K562 (cell line): ENCODE measurements at regions not wholly inside any gene's neighbourhood (a gene's known extent, or its start where the extent isn't known, plus 50 kb on each side); places are given as distances from the start of the nearest gene placed in this dataset.

Experiments
- ATAC-seq: fragments of 200-7000 bp; cut with Tn5 transposase; 3 replicates; pipeline ENCODE4 v1.9.1; 2020; ENCODE audit warnings: moderate library complexity
- BruUV-seq: library from RNA; stranded (reverse); fragments of 400-500 nt; replicated peaks from 2 replicates; lab custom pipeline; 2021; lab: Mats Ljungman, UMichigan
- CTCF ChIA-PET: fragments of 300-600 bp; formaldehyde crosslinking; extraction: SDS; loops from one replicate; lab custom pipeline; 2021; ENCODE audit warnings: low intra/inter-chr PET ratio; lab: Yijun Ruan, JAX
- POLR2A ChIA-PET: fragments of 300-600, 350-650 bp; sonication (Branson Sonifier 250); formaldehyde crosslinking; extraction: SDS; loops from one replicate; lab custom pipeline; 2021; ENCODE audit warnings: antibody characterized with exemption, inconsistent platforms; lab: Yijun Ruan, JAX
- DNase-seq, 4 experiments: peaks; one replicate each; pipeline versions ENCODE4 v3.0.0 to v3.0.0-alpha.2; 2011 to 2018; ENCODE audit warnings: low spot score in 3 of 4, mixed read lengths in 3 of 4; ENCODE audit errors: extremely low read depth in 1 of 4
- FAIRE-seq: peaks from 2 replicates; lab custom pipeline; 2011; peaks lifted over from hg19 to GRCh38; lab: Jason Lieb, UNC
- H2AFZ ChIP-seq: 2 replicates; pipeline ENCODE4 v1.6.0; 2011; ENCODE audit warnings: low read depth, low read length, control low read depth, inconsistent platforms
- H3K27ac ChIP-seq: fragments of 200-600 bp; 3 replicates; pipeline ENCODE4 v1.8.0; 2011; ENCODE audit warnings: low read depth, mild to moderate bottlenecking, control low read depth, inconsistent platforms, low read length, moderate library complexity, mixed read lengths; ENCODE audit errors: extremely low read depth
- H3K27me3 ChIP-seq, 2 experiments: fragments of 300-600 bp in 1 of 2; 2 replicates in 1 of 2; 3 replicates in 1 of 2; pipeline versions ENCODE4 v1.6.0 to v1.8.0; 2011; ENCODE audit warnings: inconsistent platforms in 2 of 2, low read length in 2 of 2, mild to moderate bottlenecking in 1 of 2, mixed read lengths in 1 of 2, moderate library complexity in 1 of 2; ENCODE audit not compliant: control insufficient read depth in 2 of 2, insufficient read depth in 2 of 2
- H3K36me3 ChIP-seq: fragments of 300-600 bp; 3 replicates; pipeline ENCODE4 v1.8.0; 2011; ENCODE audit warnings: mild to moderate bottlenecking, low read length, inconsistent platforms; ENCODE audit not compliant: control insufficient read depth, insufficient read depth
- H3K4me1 ChIP-seq, 2 experiments: fragments of 200-600 bp in 1 of 2; replicated peaks in 1 of 2; 2 replicates in 1 of 2; 3 replicates in 1 of 2; pipeline versions ENCODE4 v1.5.1 to v1.8.0; 2011; ENCODE audit warnings: inconsistent platforms in 2 of 2, low read length in 2 of 2, mild to moderate bottlenecking in 1 of 2, mixed read lengths in 1 of 2, moderate library complexity in 1 of 2; ENCODE audit not compliant: control insufficient read depth in 2 of 2, insufficient read depth in 2 of 2
- H3K4me2 ChIP-seq: 2 replicates; pipeline ENCODE4 v1.6.1; 2011; ENCODE audit warnings: low read length, control low read depth, inconsistent platforms, mixed read lengths; ENCODE audit not compliant: insufficient read depth
- H3K4me3 ChIP-seq: fragments of 200-600 bp; sonication (generic), shearing (Covaris generic); 2 replicates; pipeline ENCODE4 v1.5.1; 2016; ENCODE audit warnings: control low read depth, inconsistent platforms
- H3K79me2 ChIP-seq: fragments of 200-600 bp; 3 replicates; pipeline ENCODE4 v1.8.0; 2011; ENCODE audit warnings: low read length, inconsistent platforms; ENCODE audit not compliant: control insufficient read depth, insufficient read depth
- H3K9ac ChIP-seq, 2 experiments: 2 replicates each; pipeline versions ENCODE4 v1.6.0 to v1.6.1; 2011; ENCODE audit warnings: low read depth in 2 of 2, low read length in 2 of 2, control low read depth in 1 of 2, inconsistent platforms in 1 of 2, mild to moderate bottlenecking in 1 of 2, mixed read lengths in 1 of 2; ENCODE audit not compliant: insufficient read depth in 1 of 2
- H3K9me1 ChIP-seq: one replicate; pipeline ENCODE4 v1.6.0; 2011; ENCODE audit warnings: inconsistent platforms, mild to moderate bottlenecking, low read length, moderate library complexity; ENCODE audit not compliant: control insufficient read depth, insufficient read depth
- H3K9me3 ChIP-seq: replicated peaks from 2 replicates; pipeline ENCODE4 v1.5.1; 2011; ENCODE audit warnings: low read depth, low read length, inconsistent platforms; ENCODE audit not compliant: control insufficient read depth, insufficient read depth
- H4K20me1 ChIP-seq: replicated peaks from 2 replicates; pipeline ENCODE4 v1.6.1; 2011; ENCODE audit warnings: low read length, inconsistent platforms, mixed read lengths; ENCODE audit not compliant: control insufficient read depth, insufficient read depth
- BRD4 ChIP-seq: fragments of 200-600 bp; sonication (generic); IDR thresholded peaks from 2 replicates; pipeline ENCODE4 v1.6.1; 2017; ENCODE audit warnings: inconsistent platforms
- CSDE1 ChIP-seq, 2 experiments: fragments of 450-650 bp; IDR thresholded peaks; 2 replicates each; pipeline ENCODE4 v1.6.1; 2016; ENCODE audit warnings: mild to moderate bottlenecking in 1 of 2
- ESRRA ChIP-seq: fragments of 450-650 bp; IDR thresholded peaks from 2 replicates; pipeline ENCODE4 v1.6.1; 2014; ENCODE audit warnings: low read depth, mild to moderate bottlenecking, moderate library complexity, borderline replicate concordance
- ILF3 ChIP-seq: fragments of 450-650 bp; IDR thresholded peaks from 2 replicates; pipeline ENCODE4 v1.6.1; 2018; ENCODE audit warnings: antibody characterized with exemption, mild to moderate bottlenecking, moderate library complexity, borderline replicate concordance
- PHF21A ChIP-seq: fragments of 450-650 bp; IDR thresholded peaks from 2 replicates; pipeline ENCODE4 v1.6.1; 2017; ENCODE audit warnings: low read depth, borderline replicate concordance
- WGBS: fragments of 100-300 bp; shearing (Covaris generic); methylation state at CpG from one replicate; pipeline ENCODE4 v1.1.6; 2016; ENCODE audit warnings: low coverage, mixed read lengths; ENCODE audit not compliant: insufficient coverage; ENCODE audit errors: missing lambda C conversion rate; 5-methylcytosine and 5-hydroxymethylcytosine counted together
- in situ Hi-C: fragments of 300-500 bp; cut with MboI; formaldehyde crosslinking; loops from 4 replicates; pipeline ENCODE4 v1.15.0; 2018; ENCODE audit warnings: inconsistent platforms, mixed read lengths
- intact Hi-C: fragments of 100-400 bp; cut with micrococcal nuclease; formaldehyde crosslinking; loops from 2 replicates; pipeline ENCODE4 v1.14.2; 2022
- TF ChIP-seq, protein P1 (sequence below): fragments of 250-450 bp; sonication (Bioruptor Pico); IDR thresholded peaks from 2 replicates; pipeline ENCODE4 v1.8.0; 2022; ENCODE audit warnings: moderate library complexity, mild to moderate bottlenecking, inconsistent platforms
- TF ChIP-seq, protein P2 (sequence below): fragments of 450-650 bp; formaldehyde crosslinking; IDR thresholded peaks from 2 replicates; pipeline ENCODE4 v1.4.0; 2022; ENCODE audit warnings: missing genetic modification characterization

DNA sequence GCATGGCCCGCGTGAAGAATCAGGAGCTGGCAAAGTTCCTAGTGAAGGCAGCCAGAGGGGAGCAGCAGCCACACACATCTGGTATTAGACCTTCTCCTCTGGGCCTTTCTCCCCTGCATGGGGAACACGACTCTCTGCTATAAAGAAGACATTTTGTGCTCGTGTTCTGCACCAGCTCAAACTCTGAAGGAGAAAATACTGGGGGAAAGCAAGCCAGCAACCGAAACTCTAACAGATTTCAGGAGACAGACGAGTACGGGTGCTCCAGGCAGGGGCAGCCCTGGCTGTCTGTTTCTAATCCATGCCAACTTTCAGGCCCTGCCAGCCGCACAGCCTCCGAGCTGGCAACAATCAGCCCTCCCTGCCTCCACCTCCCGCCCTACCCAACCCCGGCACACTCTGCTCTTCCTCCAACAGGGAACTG lies 296.3 kb downstream of the BRD1 start:
- CTCF ChIA-PET = no interaction called here
- H3K4me1 ChIP-seq = peaks cover 0 to 8% of the 10 kb centered on the region in 2 experiments; a peak in 3 of 5 replicates

More for the DNA sequence above, 296.3 kb downstream of the BRD1 start:
- ATAC-seq = no peak
- intact Hi-C loops = no loop called here
- WGBS = 95% methylated on average over 3 of the region's 11 CpGs
- Histone ChIP-seq H2AFZ (no peak overlapping the region), H3K36me3 (peaks cover 13% of the 10 kb centered on the region; the same call in 2 of the 3 replicates), H3K9me3 (no peaks in the 10 kb centered on the region)
- in situ Hi-C loops = no loop called here
- TF ChIP-seq, protein P1, sequence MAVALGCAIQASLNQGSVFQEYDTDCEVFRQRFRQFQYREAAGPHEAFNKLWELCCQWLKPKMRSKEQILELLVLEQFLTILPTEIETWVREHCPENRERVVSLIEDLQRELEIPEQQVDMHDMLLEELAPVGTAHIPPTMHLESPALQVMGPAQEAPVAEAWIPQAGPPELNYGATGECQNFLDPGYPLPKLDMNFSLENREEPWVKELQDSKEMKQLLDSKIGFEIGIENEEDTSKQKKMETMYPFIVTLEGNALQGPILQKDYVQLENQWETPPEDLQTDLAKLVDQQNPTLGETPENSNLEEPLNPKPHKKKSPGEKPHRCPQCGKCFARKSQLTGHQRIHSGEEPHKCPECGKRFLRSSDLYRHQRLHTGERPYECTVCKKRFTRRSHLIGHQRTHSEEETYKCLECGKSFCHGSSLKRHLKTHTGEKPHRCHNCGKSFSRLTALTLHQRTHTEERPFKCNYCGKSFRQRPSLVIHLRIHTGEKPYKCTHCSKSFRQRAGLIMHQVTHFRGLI (CRISPR knock-in tag) = no peak
- TF ChIP-seq PHF21A = no peak
- TF ChIP-seq, protein P2, sequence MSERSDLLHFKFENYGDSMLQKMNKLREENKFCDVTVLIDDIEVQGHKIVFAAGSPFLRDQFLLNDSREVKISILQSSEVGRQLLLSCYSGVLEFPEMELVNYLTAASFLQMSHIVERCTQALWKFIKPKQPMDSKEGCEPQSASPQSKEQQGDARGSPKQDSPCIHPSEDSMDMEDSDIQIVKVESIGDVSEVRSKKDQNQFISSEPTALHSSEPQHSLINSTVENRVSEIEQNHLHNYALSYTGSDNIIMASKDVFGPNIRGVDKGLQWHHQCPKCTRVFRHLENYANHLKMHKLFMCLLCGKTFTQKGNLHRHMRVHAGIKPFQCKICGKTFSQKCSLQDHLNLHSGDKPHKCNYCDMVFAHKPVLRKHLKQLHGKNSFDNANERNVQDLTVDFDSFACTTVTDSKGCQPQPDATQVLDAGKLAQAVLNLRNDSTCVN (CRISPR knock-in tag) = no peak
- TF ChIP-seq BRD4 = no peak
- no peak for TF ChIP-seq CSDE1 (IDR thresholded peaks at IDR 0.05)
- no peak for TF ChIP-seq ILF3
- no peak for TF ChIP-seq ESRRA
- TF ChIP-seq, all 486 proteins: peak for 0
- Histone ChIP-seq H3K4me2 (no peak overlapping the region), H3K9me1 (peaks cover 3% of the 10 kb centered on the region), H3K27me3 (no peaks in the 10 kb centered on the region), H4K20me1 (peaks cover 19% of the 10 kb centered on the region), H3K79me2 (peaks cover 5% of the 10 kb centered on the region), H3K27ac (no peak overlapping the region), H3K4me3 (no peak overlapping the region), H3K9ac (no peak overlapping the region)
- FAIRE-seq (no peak), DNase-seq (no peak)
- POLR2A ChIA-PET = no interaction called here
- no TSS peak for BruUV-seq
